ENCODE measurements at regions not wholly inside any gene's neighbourhood (a gene's known extent, or its start where the extent isn't known, plus 50 kb on each side); places are given as distances from the start of the nearest gene placed in this dataset.

- no peak for TF ChIP-seq CTCF (IDR thresholded peaks at IDR 0.05)
- no peak for TF ChIP-seq POLR2A (IDR thresholded peaks at IDR 0.05)
These were observed 641.7 kb upstream of the FZD8 start for GRCh38 chr10:36283827-36284226.

Measured in Peyer's patch (tissue), 4 donors.